ENCODE measurements at regions not wholly inside any gene's neighbourhood (a gene's known extent, or its start where the extent isn't known, plus 50 kb on each side); places are given as distances from the start of the nearest gene placed in this dataset.
"Not testable (repeated sequence)": the region's sequence is repeated elsewhere in the genome, so short reads cannot be mapped to it uniquely, and the experiment has no call there.

- TF ChIP-seq CTCF, POLR2A (IDR thresholded peaks at IDR 0.05): not testable (repeated sequence)
Measured at GRCh38 chr12:97656548-97656947, 193.9 kb downstream of the RMST start.

Data from Peyer's patch (tissue), 4 donors.